ENCODE measurements at regions not wholly inside any gene's neighbourhood (a gene's known extent, or its start where the extent isn't known, plus 50 kb on each side); places are given as distances from the start of the nearest gene placed in this dataset.
"Not testable (repeated sequence)": the region's sequence is repeated elsewhere in the genome, so short reads cannot be mapped to it uniquely, and the experiment has no call there.

DNA sequence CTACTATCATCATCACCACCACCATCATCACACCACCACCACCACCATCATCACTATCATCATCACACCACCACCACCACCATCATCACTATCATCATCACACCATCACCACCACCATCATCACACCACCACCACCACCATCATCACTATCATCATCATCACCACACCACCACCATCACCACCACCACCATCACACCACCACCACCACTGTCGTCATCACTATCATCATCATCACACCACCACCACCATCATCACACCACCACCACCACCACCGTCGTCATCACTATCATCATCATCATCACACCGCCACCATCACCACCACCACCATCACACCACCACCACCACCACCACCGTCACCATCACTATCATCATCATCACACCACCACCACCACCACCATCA lies 100.1 kb downstream of the BUB3 start:
- TF ChIP-seq, protein P1, sequence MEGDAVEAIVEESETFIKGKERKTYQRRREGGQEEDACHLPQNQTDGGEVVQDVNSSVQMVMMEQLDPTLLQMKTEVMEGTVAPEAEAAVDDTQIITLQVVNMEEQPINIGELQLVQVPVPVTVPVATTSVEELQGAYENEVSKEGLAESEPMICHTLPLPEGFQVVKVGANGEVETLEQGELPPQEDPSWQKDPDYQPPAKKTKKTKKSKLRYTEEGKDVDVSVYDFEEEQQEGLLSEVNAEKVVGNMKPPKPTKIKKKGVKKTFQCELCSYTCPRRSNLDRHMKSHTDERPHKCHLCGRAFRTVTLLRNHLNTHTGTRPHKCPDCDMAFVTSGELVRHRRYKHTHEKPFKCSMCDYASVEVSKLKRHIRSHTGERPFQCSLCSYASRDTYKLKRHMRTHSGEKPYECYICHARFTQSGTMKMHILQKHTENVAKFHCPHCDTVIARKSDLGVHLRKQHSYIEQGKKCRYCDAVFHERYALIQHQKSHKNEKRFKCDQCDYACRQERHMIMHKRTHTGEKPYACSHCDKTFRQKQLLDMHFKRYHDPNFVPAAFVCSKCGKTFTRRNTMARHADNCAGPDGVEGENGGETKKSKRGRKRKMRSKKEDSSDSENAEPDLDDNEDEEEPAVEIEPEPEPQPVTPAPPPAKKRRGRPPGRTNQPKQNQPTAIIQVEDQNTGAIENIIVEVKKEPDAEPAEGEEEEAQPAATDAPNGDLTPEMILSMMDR (IDR thresholded peaks at IDR 0.05), result not testable (repeated sequence)
- TF ChIP-seq POLR2AphosphoS5 (IDR thresholded peaks at IDR 0.05), result not testable (repeated sequence)
